Nephron (organoid): ENCODE measurements at regions not wholly inside any gene's neighbourhood (a gene's known extent, or its start where the extent isn't known, plus 50 kb on each side); places are given as distances from the start of the nearest gene placed in this dataset.

Experiments used
- H3K27ac Mint-ChIP-seq, 3 experiments: 2 replicates each; pipeline ENCODE4 v1.8.0; 2020; ENCODE audit warnings: mixed read lengths in 3 of 3, mild to moderate bottlenecking in 2 of 3, moderate library complexity in 1 of 3
- H3K27me3 Mint-ChIP-seq: 2 replicates; pipeline ENCODE4 v1.8.0; 2021; ENCODE audit warnings: low read depth, mild to moderate bottlenecking, moderate library complexity, mixed read lengths
- H3K36me3 Mint-ChIP-seq: 2 replicates; pipeline ENCODE4 v1.8.0; 2020; ENCODE audit warnings: low read depth, mixed read lengths
- H3K4me1 Mint-ChIP-seq: 2 replicates; pipeline ENCODE4 v1.8.0; 2020; ENCODE audit warnings: mixed read lengths
- H3K4me3 Mint-ChIP-seq, 3 experiments: 2 replicates each; pipeline ENCODE4 v1.8.0; 2020; ENCODE audit warnings: mild to moderate bottlenecking in 3 of 3, mixed read lengths in 3 of 3, moderate library complexity in 2 of 3
- H3K9me3 Mint-ChIP-seq: 2 replicates; pipeline ENCODE4 v1.8.0; 2020; ENCODE audit warnings: mixed read lengths
- CTCF ChIP-seq, 3 experiments: fragments of 200-600 bp; sonication (generic); IDR thresholded peaks; one replicate each; pipeline ENCODE4 v1.5.0; 2021; ENCODE audit warnings: antibody characterized with exemption in 3 of 3; ENCODE audit not compliant: unreplicated experiment in 3 of 3

GRCh38 chr5:3542769-3543168, 52.9 kb upstream of the IRX1 start:
- no peak overlapping the region for H3K27ac Mint-ChIP-seq
- no peak overlapping the region for H3K4me3 Mint-ChIP-seq
- H3K36me3 Mint-ChIP-seq, result no peaks in the 10 kb centered on the region
- TF ChIP-seq CTCF (IDR thresholded peaks at IDR 0.05; ENCODE audit: unreplicated experiment in 3 of 3), result no peak
- H3K4me1 Mint-ChIP-seq, result no peaks in the 10 kb centered on the region
- no peaks in the 10 kb centered on the region for H3K9me3 Mint-ChIP-seq
- H3K27me3 Mint-ChIP-seq, result peaks cover 14% of the 10 kb centered on the region

DNA sequence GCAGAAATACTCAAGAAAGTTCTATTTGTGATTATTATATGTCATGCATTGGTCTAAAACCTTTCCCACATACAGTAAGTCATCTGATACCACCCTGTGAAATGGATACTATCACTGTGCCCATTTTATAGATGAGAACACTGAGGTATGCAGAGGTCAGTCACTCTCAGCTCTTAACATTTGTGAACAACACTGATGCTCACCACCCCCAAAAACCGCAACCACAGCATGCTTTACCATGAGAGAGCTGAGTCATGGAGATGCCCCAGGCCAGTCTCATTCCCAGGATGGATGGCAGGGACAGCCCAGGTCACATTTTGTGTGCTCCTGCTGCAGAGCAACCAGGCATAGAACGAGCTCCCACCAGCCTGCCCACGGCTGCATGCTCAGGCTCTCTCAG, 53.5 kb upstream of the IRX1 start:
- H3K27ac Mint-ChIP-seq, result no peak overlapping the region
- no peak overlapping the region for H3K4me3 Mint-ChIP-seq
- H3K9me3 Mint-ChIP-seq, result peaks cover 4% of the 10 kb centered on the region
- H3K27me3 Mint-ChIP-seq, result peaks cover 14% of the 10 kb centered on the region
- no peaks in the 10 kb centered on the region for H3K4me1 Mint-ChIP-seq
- H3K36me3 Mint-ChIP-seq, result no peaks in the 10 kb centered on the region
- TF ChIP-seq CTCF (IDR thresholded peaks at IDR 0.05; ENCODE audit: unreplicated experiment in 3 of 3), result no peak

- TF ChIP-seq CTCF (IDR thresholded peaks at IDR 0.05; ENCODE audit: unreplicated experiment in 3 of 3), result no peak
- Mint-ChIP-seq H3K27ac (no peak overlapping the region), H3K36me3 (no peaks in the 10 kb centered on the region), H3K4me1 (no peaks in the 10 kb centered on the region), H3K4me3 (no peak overlapping the region), H3K27me3 (peaks cover 14% of the 10 kb centered on the region), H3K9me3 (peaks cover 7% of the 10 kb centered on the region)
These were observed 56.7 kb upstream of the IRX1 start for GRCh38 chr5:3538886-3539285.

DNA sequence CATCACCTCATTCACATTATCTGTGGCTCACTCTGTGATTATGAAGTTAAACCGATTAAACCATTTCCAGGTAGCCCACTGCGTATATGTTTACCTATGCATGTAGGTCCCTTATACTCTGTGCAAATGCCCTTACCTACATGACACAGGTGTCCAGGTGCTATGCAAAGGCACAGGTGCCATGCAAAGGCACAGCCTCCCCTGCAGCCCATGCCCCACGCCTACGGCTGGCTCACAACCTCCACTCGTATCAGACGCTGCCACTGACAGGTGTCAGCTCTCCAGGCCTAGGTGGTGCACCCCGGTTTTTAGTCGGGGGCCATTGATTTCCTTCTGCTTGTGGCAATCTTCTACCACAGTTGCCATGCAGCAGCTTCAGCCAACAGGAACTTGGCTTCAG, 57.7 kb upstream of the IRX1 start:
- Mint-ChIP-seq H3K27me3 (peaks cover 12% of the 10 kb centered on the region), H3K9me3 (peaks cover 9% of the 10 kb centered on the region), H3K4me3 (no peak overlapping the region), H3K4me1 (no peaks in the 10 kb centered on the region), H3K36me3 (no peaks in the 10 kb centered on the region), H3K27ac (no peak overlapping the region)
- TF ChIP-seq CTCF (IDR thresholded peaks at IDR 0.05; ENCODE audit: unreplicated experiment in 3 of 3), result no peak

- H3K4me3 Mint-ChIP-seq, result no peak overlapping the region
- H3K36me3 Mint-ChIP-seq, result no peaks in the 10 kb centered on the region
- H3K27ac Mint-ChIP-seq, result no peak overlapping the region
- peaks cover 12% of the 10 kb centered on the region for H3K27me3 Mint-ChIP-seq
- TF ChIP-seq CTCF (IDR thresholded peaks at IDR 0.05; ENCODE audit: unreplicated experiment in 3 of 3), result no peak
- no peaks in the 10 kb centered on the region for H3K4me1 Mint-ChIP-seq
- peaks cover 9% of the 10 kb centered on the region for H3K9me3 Mint-ChIP-seq
These were observed 60.0 kb upstream of the IRX1 start for GRCh38 chr5:3535414-3536211.

DNA sequence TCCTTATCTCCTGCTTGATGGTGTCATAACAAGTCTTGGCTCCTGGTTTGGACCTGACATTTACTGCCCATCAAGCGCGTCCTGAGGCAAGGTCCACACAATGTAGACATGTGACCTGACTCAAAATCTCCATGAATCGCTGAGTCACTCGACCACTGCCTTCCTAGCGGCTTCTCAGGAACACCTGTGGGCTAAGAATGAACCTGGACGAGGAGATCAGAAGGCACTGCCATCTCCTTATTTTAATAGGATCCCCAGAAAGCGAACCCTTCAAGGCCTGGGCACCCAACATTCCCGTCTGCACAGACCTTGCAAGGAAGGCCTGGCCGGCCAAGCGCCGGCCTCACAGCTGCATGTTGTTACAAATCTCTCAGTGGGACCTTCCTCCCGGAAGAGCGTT, 60.6 kb upstream of the IRX1 start:
- Mint-ChIP-seq H3K4me1 (no peaks in the 10 kb centered on the region), H3K27ac (no peak overlapping the region), H3K9me3 (peaks cover 9% of the 10 kb centered on the region), H3K4me3 (no peak overlapping the region), H3K27me3 (peaks cover 10% of the 10 kb centered on the region), H3K36me3 (no peaks in the 10 kb centered on the region)
- TF ChIP-seq CTCF (IDR thresholded peaks at IDR 0.05; ENCODE audit: unreplicated experiment in 3 of 3), result no peak
